HG03066 (cell line): ENCODE measurements at regions not wholly inside any gene's neighbourhood (a gene's known extent, or its start where the extent isn't known, plus 50 kb on each side); places are given as distances from the start of the nearest gene placed in this dataset.
"Not testable (repeated sequence)": the region's sequence is repeated elsewhere in the genome, so short reads cannot be mapped to it uniquely, and the experiment has no call there.

Experiments
- ATAC-seq: cut with Tn5 transposase; IDR thresholded peaks from one replicate; pipeline ENCODE4 v1.9.1; 2021; ENCODE audit warnings: low read depth; ENCODE audit not compliant: unreplicated experiment

DNA sequence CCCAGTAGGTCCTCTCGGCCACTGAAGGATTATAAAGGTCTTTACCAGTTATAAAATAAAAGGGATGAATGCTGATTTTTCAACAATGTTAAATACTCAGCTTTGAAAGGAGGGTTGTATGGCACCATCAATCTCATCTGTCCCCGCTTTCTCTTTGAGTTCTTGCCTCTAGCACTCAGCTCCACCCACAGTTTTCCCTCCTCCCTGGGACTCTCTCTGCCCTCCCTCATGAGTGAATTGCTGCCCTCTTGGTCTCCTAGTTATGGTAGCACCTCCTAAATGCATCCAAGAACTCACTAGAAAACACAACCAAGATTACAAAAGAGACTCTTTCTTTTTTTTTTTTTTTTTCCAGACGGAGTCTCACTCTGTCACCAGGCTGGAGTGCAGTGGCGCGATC is 91.0 kb downstream of the TEX35 start:
- ATAC-seq: no peak

DNA sequence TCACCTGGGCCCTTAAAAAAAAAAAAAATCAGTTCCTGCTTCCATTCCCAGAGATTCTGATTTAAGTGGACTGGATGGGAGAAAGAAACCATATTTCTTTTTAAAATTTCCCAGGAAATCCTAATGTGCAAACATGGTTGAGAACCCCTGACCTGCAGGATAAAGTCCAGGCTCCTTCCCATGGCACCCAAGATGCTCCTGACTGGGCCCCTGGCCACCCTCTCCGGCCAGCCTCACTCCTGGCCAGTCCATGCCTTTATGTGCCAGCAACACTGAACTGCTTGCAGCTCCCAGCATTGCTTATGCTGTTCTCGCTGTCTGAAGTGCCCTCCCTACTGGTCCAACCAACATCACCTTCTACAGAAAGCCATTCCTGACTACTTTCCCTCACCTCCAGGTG is 93.9 kb downstream of the TEX35 start:
- no peak for ATAC-seq

DNA sequence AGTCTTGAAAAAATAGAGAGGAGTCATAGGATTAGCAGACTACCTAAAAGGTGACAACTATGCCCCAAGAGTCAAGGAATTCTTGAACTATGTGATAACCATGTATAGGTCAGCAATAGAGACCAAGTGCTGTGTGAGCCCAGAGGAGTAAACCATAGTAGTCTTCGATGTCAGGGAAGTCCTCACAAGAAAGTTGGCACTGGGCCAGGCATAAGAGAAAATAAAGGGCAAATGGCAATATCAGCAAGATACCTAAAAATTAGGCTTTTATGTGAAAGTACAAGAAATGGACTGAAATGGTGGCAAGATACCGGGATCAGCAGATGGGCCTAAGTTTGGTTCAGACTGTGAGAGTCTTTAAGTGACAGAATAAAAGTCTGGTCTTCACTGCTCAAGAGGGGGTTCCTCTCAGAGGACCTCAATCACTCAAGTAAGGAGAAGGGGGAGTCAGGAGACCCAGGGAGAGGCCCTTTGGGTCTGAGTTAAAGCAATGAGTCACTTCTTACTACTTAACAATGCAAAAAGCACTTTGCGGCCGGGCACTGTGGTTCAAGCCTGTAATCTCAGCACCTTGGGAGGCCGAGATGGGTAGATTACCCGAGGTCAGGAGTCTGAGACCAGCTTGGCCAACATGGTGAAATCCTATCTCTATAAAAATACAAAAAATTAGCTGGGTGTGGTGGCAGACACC is 95.0 kb downstream of the TEX35 start:
- peak; percentile 41 for ATAC-seq

DNA sequence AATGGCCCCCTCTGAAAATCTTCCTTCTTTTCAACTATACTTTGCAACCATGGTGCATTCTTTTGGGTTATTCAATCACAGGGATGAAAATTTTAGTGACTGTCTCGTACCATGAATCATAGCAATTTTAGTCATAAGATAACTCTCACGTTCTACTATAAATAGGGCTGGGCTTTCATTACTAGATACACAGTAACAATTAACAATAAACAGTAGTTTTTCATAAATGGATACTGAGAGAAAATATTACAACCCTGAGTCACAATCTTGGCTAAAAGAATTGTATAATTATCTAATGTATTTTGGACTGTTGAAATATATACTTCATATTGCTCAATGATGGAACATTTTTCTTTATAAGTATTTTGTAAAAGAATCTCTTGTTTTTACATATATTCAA is 96.1 kb downstream of the TEX35 start:
- no peak for ATAC-seq

DNA sequence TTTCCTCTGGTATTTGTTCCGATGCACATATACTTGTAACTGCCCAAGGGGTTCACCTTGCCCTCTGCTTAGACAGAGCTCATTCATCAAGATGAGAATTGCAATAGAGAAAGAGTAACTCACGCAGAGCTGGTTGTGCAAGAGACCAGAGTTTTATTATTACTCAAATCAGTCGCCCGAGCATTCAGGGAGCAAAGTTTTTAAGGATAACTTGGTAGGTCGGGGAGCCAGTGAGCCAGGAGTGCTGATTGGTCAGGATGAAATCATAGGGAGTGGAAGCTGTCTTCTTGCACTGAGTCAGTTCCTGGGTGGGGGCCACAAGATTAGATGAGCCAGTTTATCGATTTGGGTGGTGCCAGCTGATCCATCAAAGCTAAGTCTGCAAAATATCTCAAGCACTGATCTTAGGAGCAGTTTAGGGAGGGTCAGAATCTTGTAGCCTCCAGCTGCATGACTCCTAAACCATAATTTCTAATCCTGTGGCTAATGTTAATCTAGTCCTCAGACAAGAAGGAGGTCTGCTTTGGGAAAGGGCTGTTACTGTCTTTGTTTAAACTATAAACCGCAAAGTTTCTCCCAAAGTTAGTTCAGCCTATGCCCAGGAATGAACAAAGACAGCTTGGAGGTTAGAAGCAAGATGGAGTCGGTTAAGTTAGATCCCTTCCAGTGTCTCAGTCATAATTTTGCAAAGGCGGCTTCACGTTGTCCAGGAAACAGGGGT is 97.9 kb downstream of the TEX35 start:
- ATAC-seq: not testable (repeated sequence)

DNA sequence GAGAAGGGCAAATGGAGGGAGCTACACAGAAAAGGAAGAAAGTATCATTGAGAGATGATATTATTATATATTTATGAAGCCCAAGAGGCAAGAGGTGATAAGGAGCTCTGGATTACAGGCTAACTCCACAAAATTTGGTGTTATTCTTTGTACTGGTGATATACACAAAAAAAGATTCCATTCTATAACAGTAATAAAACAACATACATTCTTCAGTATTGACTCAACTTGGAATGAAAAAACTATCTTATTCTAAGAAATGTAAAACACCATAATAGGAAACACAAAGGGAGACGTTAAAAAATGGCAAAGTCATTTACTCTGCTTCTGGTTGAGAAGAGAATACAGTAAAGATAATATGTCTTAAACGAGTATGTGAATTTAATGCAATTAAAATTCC is 99.4 kb downstream of the TEX35 start:
- ATAC-seq: no peak

DNA sequence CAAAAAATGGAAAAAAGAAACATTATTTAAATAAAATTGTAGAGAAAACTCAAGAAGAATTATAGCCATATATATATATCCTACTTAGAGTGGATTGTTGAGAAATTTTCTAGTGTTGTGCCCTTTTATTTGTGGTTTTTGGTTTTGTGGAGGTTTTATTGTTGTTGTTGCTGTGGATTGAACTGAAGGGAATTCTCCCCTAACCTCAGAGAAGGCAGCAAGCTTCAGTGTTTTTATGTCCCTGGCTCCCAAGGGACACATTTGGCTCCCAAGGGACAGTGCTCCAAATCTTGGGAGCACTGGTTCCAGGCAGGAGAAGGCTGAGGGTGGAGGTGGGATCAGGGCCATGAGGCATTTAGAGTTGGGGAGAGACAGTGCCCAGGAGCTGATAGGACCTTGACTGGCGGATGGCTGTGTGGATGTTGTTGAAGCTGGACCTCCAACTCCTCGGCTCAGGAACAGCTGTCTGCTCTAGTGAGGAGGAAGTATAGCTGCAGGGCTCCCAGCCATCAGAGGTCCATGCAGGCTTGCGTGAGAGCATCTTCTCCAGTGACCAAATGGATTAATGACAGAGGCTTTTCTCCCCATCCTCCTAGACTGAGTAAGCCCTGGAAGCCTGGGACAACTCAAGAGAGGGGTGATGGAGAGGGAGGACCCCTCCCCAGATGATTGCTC is 100.5 kb downstream of the TEX35 start:
- no peak for ATAC-seq

DNA sequence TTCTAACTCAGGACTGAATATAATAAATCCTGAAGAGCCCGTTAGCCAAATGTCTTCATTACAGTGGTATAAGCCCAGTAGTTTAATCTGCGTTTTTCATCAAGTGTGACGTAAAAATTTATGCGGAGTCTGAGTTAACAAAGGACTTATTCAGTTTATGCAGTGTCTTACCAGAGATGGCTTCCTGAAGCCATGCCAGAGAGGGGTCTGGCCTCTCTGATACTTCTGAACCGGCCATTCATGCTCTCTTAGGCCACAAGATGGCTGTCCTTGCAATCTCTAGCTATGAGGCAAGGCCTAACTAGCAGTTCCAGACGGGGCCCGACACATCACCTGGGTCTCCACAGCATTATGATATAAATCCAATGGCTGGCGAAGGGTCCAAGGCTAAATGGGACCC is 101.4 kb downstream of the TEX35 start:
- ATAC-seq: no peak

DNA sequence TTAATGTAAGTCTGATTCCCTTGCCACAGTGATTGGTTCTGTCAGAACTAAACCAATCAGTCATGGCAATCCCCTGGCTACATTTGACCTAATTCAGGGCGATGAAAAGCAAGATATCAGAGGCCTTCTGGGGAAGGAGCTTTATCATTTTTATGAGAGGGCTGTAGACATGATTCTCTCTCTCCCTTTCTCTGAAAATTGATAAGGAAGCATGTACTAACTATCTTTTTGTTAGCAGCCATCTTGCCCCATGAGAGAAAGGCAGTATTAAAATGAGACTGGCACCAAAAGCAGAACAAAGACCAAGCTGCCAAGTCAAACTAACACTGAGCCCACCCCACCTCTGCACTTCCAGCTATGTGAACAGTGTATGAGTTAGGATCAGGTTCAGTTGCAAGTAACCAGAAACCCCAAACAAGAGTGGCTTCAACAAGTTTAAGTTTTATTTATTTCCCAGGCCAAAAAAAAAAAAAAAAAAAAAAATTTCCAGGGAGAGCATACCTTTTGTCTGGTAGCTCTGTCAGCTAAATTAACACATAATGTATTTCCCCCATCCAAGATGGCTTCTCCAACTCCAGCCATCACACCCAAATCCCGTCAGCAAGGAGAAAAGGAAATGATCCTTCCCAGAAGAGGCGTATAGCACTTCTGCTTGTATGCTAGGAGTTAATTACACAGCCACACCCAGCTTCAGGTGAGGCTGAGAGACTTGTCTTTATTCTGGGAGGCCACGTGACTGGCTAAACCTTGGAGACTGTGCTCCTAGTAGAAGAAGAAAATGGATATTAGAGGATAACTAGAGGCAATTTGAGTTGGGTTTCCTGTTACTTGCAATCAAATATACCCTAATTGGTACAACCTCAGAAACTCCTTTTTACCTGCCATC is 105.8 kb upstream of the RALGPS2 start:
- no peak for ATAC-seq

DNA sequence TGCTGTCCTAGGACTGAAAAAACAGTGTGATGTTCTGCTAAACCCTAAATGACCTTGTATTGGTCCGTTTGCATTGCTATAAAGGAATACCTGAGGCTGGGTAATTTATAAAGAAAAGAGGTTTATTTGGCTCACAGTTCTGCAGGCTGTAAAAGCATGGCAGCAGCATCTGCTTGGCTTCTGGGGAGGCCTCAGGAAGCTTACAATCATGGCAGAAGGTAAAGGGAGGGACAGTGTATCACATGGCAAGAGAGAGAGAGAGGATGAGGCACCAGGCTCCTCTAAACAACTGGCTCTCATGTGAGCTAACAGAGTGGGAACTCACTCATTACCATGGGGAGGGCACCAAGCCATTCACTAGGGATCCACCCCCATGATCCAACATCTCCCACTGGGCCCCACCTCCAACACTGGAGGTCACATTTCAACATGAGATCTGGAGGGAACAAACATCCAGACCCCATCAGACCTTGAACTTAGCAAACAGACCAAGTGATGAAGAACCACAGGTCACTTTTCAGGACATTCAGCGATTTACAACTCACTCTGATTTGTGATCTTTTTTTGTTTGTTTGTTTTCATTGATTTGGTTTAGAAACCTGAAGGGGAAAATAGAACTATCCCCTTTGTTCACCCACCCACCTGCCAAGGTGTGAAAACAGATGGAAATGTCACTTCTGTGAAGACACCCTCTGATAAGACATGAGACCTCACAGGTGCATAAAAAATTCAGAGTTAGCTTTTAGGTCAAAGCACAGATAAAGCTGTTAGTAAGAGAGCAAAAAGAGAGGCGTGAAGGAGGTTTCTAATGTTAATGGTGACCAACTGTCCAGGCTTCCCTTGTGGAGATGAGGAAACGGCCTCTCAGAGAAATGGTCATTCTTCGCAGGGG is 104.2 kb upstream of the RALGPS2 start:
- no peak for ATAC-seq

DNA sequence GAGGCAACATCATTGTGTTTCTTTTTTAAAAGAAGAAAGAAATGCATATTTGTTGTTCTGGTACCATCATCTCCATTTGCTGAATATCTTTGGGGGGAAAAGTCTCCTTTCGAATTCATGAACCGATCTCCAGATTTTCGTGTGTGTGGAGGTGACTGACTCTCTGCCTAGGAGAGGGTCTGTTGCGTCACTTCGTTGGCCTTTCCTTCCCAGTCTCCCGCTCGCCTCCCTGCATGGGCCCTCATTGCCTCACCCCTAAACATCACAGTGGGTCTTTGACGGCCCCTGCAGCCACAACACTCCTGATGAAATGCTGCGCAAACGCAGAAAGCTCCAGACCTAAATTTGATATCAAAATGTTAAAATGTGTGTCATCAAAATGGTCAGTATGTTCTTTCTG is 103.2 kb upstream of the RALGPS2 start:
- ATAC-seq: no peak

DNA sequence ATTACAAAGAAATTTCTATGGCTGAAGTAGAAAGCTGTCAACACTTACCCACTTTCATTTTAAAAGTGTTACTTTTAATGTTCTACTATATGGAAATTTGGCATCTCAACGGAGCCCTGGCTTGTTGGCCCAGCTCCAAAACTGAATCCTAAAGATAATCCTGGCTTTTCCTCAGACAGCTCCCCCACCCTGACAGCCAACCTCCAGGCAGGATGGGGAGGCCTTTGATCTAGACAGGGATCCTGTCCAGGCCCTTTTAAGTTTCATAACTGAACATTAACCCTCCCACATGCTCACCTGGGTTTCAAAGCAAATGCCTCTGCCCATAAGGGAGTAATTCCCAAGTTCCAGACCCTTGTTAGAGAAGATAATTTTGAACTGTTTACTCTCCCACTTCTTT is 99.3 kb upstream of the RALGPS2 start:
- ATAC-seq: no peak

DNA sequence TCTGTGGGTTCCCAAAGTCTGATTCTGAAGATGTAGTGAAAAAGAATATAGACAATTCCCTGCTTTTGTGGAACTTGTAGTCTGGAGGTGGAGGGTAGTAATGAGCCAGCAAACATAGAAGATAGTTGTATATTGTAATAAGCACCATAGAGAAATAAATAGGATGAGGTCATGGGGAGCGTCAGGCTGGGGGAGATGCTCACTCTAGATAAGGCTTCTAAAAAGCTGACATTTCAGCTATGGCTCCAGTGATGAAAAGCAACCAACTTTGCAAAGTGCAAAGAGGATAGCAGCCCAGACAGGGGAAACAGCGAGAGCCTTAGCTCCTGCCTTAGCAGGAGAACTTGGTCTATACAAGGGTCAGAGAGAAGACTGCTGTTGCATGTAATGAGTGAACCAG is 98.0 kb upstream of the RALGPS2 start:
- ATAC-seq: no peak

DNA sequence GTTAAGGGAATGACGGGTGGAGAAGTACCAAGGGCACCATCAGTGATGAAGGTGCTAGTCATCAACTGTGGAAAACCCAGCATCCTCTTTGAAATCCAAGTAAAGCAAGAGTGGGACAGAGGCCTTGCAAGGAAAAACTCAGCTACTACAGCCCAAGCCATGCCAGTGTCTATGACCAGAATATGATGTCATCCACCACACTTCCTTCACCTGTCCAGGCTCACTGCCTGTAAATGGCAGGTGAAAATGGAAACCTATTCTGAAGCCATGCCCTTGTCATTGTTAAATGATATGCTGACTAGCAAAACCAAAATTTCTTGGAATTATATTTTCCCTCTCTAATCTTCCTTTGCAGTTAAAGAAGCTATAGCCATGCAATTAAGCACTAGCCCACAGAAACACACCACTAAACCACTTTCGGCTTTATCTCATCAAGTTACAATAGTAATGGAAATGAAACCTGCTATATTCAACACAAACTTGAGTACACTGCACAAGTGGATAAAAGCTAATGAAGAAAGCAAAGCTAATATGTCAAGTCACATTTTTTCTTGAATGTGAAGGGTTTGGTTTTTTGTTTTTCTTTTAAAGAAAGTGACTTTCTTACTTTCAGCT is 96.3 kb upstream of the RALGPS2 start:
- ATAC-seq: no peak

DNA sequence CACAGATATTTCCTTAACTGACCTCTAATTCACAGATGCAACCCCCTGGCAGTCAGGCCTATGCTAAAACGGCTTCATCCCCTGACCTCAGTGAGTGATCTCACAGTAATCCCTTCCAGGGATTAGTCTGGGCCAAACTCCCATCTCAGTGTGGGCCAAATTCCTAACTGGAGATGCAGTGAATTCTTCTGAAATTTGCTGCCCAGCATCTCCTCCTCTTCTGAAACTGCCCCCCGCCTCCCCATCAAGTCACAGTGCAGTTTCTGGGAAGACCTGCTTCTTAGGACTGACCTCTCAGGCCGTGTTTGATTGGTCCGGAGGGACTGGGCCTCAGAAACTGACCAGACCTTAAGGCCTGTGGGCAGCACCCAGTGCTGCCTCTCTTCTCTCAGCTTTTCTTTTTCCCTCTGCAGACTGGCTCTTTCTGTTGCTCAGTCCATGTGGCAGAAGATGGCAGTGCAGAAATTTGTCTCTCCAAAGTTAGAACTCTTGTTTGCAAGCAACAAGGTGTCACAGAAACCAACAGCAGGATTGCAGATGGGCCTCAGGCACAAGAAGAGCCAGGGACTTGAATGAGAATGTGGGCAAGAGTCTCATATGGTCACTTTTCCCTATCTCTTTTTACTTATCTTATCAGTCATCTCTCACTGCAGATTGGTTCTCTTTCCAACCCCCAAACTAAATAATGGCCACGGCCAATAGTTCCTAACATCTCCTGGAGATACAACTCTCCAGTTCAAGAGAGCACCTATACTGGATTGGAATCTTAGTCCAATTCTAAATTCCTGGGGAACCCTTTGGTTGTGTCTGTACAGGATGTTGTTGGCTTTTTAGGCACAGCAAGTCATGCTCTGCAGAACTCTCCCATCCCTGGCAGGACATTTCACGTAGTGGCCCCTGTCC is 95.5 kb upstream of the RALGPS2 start:
- ATAC-seq: no peak

DNA sequence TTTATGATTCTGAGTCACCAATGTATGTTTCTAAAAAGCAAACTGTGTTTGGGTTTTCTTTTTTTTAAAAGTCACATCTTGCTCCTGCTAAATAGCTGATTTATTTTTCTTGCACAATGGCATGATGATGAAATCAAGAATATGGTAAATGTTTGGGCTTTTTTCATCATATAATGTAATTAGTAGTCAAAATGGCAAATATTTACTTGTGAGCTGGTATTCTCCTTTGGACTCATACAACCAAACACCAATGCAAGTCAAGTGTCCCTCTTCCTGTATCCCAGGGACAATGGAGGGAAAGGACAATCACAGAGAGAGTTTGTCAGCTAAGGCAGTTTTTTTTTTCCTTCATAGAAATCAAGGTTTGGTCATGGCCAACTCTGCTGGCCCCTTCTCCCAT is 94.6 kb upstream of the RALGPS2 start:
- no peak for ATAC-seq

DNA sequence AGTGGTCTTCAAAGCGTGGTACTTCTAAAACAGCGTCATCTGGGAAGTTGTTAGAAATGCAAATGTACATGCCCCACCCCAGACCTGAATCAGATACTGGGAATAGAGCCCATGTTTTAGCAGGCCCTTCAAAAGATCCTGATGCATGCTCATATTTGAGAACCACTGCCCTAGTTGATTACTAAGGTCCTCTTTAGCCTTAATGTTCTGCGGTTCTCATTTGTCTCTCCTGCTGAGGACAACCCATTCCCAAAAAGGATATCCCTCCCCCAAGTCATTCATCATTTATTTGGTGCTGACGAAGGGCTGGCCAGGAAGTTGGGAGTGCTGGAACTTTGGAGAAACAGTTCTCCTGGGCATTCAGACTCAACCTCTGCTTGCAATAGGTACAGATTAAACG is 92.4 kb upstream of the RALGPS2 start:
- ATAC-seq: no peak

DNA sequence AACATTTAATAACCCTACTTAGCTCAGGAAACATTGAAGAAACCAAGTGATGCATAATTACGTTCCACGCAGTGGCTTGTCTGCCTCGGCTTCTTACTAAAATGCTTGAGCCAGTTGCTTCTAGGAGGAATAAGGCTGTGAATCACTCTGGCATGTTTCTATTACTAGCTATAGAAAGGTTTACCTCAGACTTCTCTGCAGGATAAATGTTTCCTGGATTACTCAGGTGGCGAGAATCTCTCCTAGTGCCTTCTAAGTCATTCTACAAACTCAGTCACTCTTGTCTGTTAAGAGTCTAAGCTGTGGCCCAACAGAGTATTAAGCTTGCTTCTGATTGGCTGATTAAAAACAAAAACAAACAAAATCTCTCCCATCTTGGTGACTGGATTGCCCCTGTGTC is 92.0 kb upstream of the RALGPS2 start:
- no peak for ATAC-seq

DNA sequence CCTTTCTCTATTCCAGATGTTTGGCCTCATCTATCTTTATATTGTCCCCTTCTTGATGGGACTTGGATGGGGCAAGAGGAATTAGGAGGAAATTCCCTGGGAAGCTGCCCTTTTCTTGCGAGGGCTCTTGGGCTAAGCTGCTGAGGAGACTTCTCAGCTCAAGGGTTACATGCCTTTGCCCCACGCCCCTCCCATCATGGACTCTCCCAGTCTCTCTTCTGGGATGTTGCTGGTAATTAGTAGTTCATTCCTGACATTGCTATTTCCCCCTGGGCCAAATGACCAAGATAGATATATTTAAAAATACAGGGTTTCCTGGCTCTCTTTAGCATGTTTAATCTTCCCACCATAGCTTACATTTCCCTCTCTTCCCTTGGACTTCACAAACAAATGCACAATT is 90.6 kb upstream of the RALGPS2 start:
- no peak for ATAC-seq
